HepG2 (cell line): ENCODE measurements at regions not wholly inside any gene's neighbourhood (a gene's known extent, or its start where the extent isn't known, plus 50 kb on each side); places are given as distances from the start of the nearest gene placed in this dataset.

Experiments
- ATAC-seq: fragments of 200-7000 bp; cut with Tn5 transposase; 3 replicates; pipeline ENCODE4 v1.9.1; 2020; ENCODE audit warnings: mild to moderate bottlenecking, moderate library complexity
- BruUV-seq: library from RNA; stranded (reverse); fragments of 400-500 nt; replicated peaks from 2 replicates; lab custom pipeline; 2021; lab: Mats Ljungman, UMichigan
- CTCF ChIA-PET: fragments of 300-600 bp; formaldehyde crosslinking; extraction: SDS; loops from one replicate; lab custom pipeline; 2021; ENCODE audit warnings: low total read pairs, inconsistent platforms, low intra/inter-chr PET ratio; lab: Yijun Ruan, JAX
- POLR2A ChIA-PET: fragments of 350-600 bp; sonication (Branson Sonifier 250); formaldehyde crosslinking; loops from one replicate; lab custom pipeline; 2020; ENCODE audit warnings: antibody characterized with exemption, inconsistent platforms; lab: Yijun Ruan, JAX
- DNase-seq: peaks from one replicate; pipeline ENCODE4 v3.0.0-alpha.2; 2015; ENCODE audit warnings: low spot score
- FAIRE-seq: peaks from 3 replicates; lab custom pipeline; 2011; peaks lifted over from hg19 to GRCh38; lab: Jason Lieb, UNC
- H2AFZ ChIP-seq: one replicate; pipeline ENCODE4 v1.6.1; 2011; ENCODE audit warnings: low read length, inconsistent platforms
- H3K27ac ChIP-seq: fragments of 300-600 bp; 3 replicates; pipeline ENCODE4 v1.8.0; 2011; ENCODE audit warnings: mixed run types, mild to moderate bottlenecking, mixed read lengths, low read length, inconsistent platforms; ENCODE audit not compliant: insufficient read depth; ENCODE audit errors: extremely low read length
- H3K27me3 ChIP-seq, 2 experiments: fragments of 200-600 bp in 1 of 2; 2 replicates in 1 of 2; 3 replicates in 1 of 2; pipeline versions ENCODE4 v1.6.0 to v1.8.0; 2011; ENCODE audit warnings: low read length in 2 of 2, mild to moderate bottlenecking in 2 of 2, moderate library complexity in 2 of 2, inconsistent platforms in 1 of 2; ENCODE audit not compliant: insufficient read depth in 2 of 2, control insufficient read depth in 1 of 2
- H3K36me3 ChIP-seq, 2 experiments: fragments of 200-600 bp in 1 of 2; replicated peaks in 1 of 2; 2 replicates in 1 of 2; 3 replicates in 1 of 2; pipeline versions ENCODE4 v1.5.1 to v1.8.0; 2011; ENCODE audit warnings: low read length in 2 of 2, inconsistent platforms in 1 of 2; ENCODE audit not compliant: insufficient read depth in 2 of 2, control insufficient read depth in 1 of 2
- H3K4me1 ChIP-seq: 2 replicates; pipeline ENCODE4 v1.5.1; 2012; ENCODE audit warnings: low read length, inconsistent platforms; ENCODE audit not compliant: insufficient read depth
- H3K4me2 ChIP-seq: 2 replicates; pipeline ENCODE4 v1.6.0; 2011; ENCODE audit warnings: low read depth, low read length, inconsistent platforms
- H3K4me3 ChIP-seq, 3 experiments: fragments of 200-600 bp in 1 of 3; sonication (generic), shearing (Covaris generic) in 1 of 3; replicated peaks in 1 of 3; 2 replicates each; pipeline ENCODE4 v1.5.1; 2011 to 2016; ENCODE audit warnings: low read length in 3 of 3, inconsistent platforms in 2 of 3, low read depth in 2 of 3, mild to moderate bottlenecking in 2 of 3, control low read depth in 1 of 3, mixed read lengths in 1 of 3; ENCODE audit not compliant: insufficient read depth in 1 of 3
- H3K79me2 ChIP-seq: one replicate; pipeline ENCODE4 v1.6.1; 2011; ENCODE audit warnings: low read length, inconsistent platforms; ENCODE audit not compliant: insufficient read depth
- H3K9ac ChIP-seq: 2 replicates; pipeline ENCODE4 v1.6.0; 2011; ENCODE audit warnings: mild to moderate bottlenecking, low read depth, low read length, inconsistent platforms; ENCODE audit not compliant: insufficient read depth
- H3K9me3 ChIP-seq: 2 replicates; pipeline ENCODE4 v1.5.1; 2012; ENCODE audit warnings: mild to moderate bottlenecking, low read length
- H4K20me1 ChIP-seq: 2 replicates; pipeline ENCODE4 v1.6.0; 2011; ENCODE audit warnings: inconsistent platforms, mild to moderate bottlenecking, low read length, moderate library complexity; ENCODE audit not compliant: insufficient read depth
- DMAP1 ChIP-seq: IDR thresholded peaks from 2 replicates; pipeline ENCODE4 v1.6.1; 2016
- FOXJ3 ChIP-seq: sonication (generic); formaldehyde crosslinking; IDR thresholded peaks from 2 replicates; pipeline ENCODE4 v1.4.0; 2020; ENCODE audit warnings: missing genetic modification reagents, mild to moderate bottlenecking, borderline replicate concordance
- HNF1A ChIP-seq, 2 experiments: sonication (generic) in 1 of 2; formaldehyde crosslinking in 1 of 2; IDR thresholded peaks; 2 replicates each; pipeline versions ENCODE4 v1.4.0 to v1.6.1; 2016 to 2020; ENCODE audit warnings: borderline replicate concordance in 1 of 2, low read depth in 1 of 2, mild to moderate bottlenecking in 1 of 2, missing genetic modification reagents in 1 of 2
- KAT8 ChIP-seq: IDR thresholded peaks from 2 replicates; pipeline ENCODE4 v1.6.1; 2016; ENCODE audit warnings: missing genetic modification reagents, missing compliant biosample characterization
- KLF9 ChIP-seq: IDR thresholded peaks from 2 replicates; pipeline ENCODE4 v1.6.1; 2016; ENCODE audit warnings: low read depth
- PHF20 ChIP-seq: sonication (generic); formaldehyde crosslinking; IDR thresholded peaks from 2 replicates; pipeline ENCODE4 v1.5.0; 2020; ENCODE audit warnings: mild to moderate bottlenecking, missing genetic modification reagents
- ZBTB7B ChIP-seq: sonication (generic); formaldehyde crosslinking; IDR thresholded peaks from 2 replicates; pipeline ENCODE4 v1.4.0; 2020; ENCODE audit warnings: missing genetic modification reagents
- ZFP90 ChIP-seq: sonication (generic); formaldehyde crosslinking; IDR thresholded peaks from 2 replicates; pipeline ENCODE4 v1.8.0; 2022; ENCODE audit warnings: missing genetic modification reagents, mild to moderate bottlenecking, inconsistent platforms, borderline replicate concordance
- ZNF18 ChIP-seq: sonication (generic); formaldehyde crosslinking; IDR thresholded peaks from 2 replicates; pipeline ENCODE4 v1.8.0; 2022; ENCODE audit warnings: mild to moderate bottlenecking, missing genetic modification reagents; ENCODE audit not compliant: insufficient replicate concordance
- ZNF414 ChIP-seq: sonication (generic); formaldehyde crosslinking; IDR thresholded peaks from 2 replicates; pipeline ENCODE4 v1.5.0; 2020; ENCODE audit warnings: missing genetic modification reagents
- ZNF496 ChIP-seq: sonication (generic); formaldehyde crosslinking; IDR thresholded peaks from 2 replicates; pipeline ENCODE4 v1.8.1; 2023; ENCODE audit warnings: mild to moderate bottlenecking, moderate library complexity, missing genetic modification reagents; ENCODE audit not compliant: insufficient replicate concordance
- ZNF687 ChIP-seq: sonication (generic); formaldehyde crosslinking; IDR thresholded peaks from 2 replicates; pipeline ENCODE4 v1.5.1; 2020; ENCODE audit warnings: mild to moderate bottlenecking, missing genetic modification reagents, moderate library complexity
- WGBS: methylation state at CpG from one replicate; pipeline ENCODE4 v1.1.6; 2017; ENCODE audit warnings: low lambda C conversion rate; 5-methylcytosine and 5-hydroxymethylcytosine counted together
- in situ Hi-C: cut with HindIII; loops from 2 replicates; pipeline ENCODE4 v1.10.0; 2017; ENCODE audit warnings: low pct_unique_long_range_greater_than_20kb; ENCODE audit not compliant: extremely low pct_ligation_motif_present
- intact Hi-C: fragments of 100-400 bp; cut with micrococcal nuclease; formaldehyde crosslinking; loops from one replicate; pipeline ENCODE4 v1.10.0; 2022; ENCODE audit not compliant: unreplicated experiment

- Histone ChIP-seq H3K4me2 (no peak overlapping the region), H3K27ac (no peak overlapping the region), H2AFZ (no peak overlapping the region), H3K9me3 (no peaks in the 10 kb centered on the region), H3K36me3 (no peaks in the 10 kb centered on the region), H3K9ac (no peak overlapping the region), H3K79me2 (no peaks in the 10 kb centered on the region), H3K4me3 (no peak overlapping the region), H3K4me1 (no peaks in the 10 kb centered on the region; the same call in 1 of the 2 replicates), H4K20me1 (no peaks in the 10 kb centered on the region), H3K27me3 (no peaks in the 10 kb centered on the region)
- FAIRE-seq (no peak), ATAC-seq (no peak), DNase-seq (no peak)
- WGBS = 8% methylated on average over 8 of the region's 8 CpGs
- ChIA-PET CTCF (no interaction called here), POLR2A (no interaction called here)
- intact Hi-C loops (no loop called here), in situ Hi-C loops (loop anchor here (10.0 to 25.0 kb wide), 2 partner anchors 650 to 1642 kb away; no protein-coding TSS in a partner anchor)
- no TSS peak for BruUV-seq
- TF ChIP-seq PHF20 (no peak), KAT8 (no peak), ZNF496 (CRISPR knock-in tag) (no peak), ZBTB7B (no peak), ZFP90 (CRISPR knock-in tag) (no peak), KLF9 (CRISPR knock-in tag) (no peak), DMAP1 (CRISPR knock-in tag) (no peak), FOXJ3 (CRISPR knock-in tag) (no peak), HNF1A (IDR thresholded peaks at IDR 0.05; ENCODE audit: low read depth) (no peak), HNF1A (CRISPR knock-in tag; IDR thresholded peaks at IDR 0.05; ENCODE audit: borderline replicate concordance) (no peak), ZNF414 (no peak), ZNF687 (no peak), ZNF18 (no peak)
Observed at GRCh38 chr11:29336727-29337575, 679.9 kb downstream of the KCNA4 start.
